Activated CD8-positive, alpha-beta T cell treated with anti-CD3 and anti-CD28 coated beads for 36 hours (primary cell): ENCODE measurements at regions not wholly inside any gene's neighbourhood (a gene's known extent, or its start where the extent isn't known, plus 50 kb on each side); places are given as distances from the start of the nearest gene placed in this dataset.

Experiments used
- ATAC-seq: fragments of 200-7000 bp; cut with Tn5 transposase; one replicate; pipeline ENCODE4 v1.10.0; 2021; ENCODE audit warnings: mild to moderate bottlenecking, moderate library complexity
- CTCF ChIA-PET: fragments of 350-600 bp; sonication (Branson Sonifier 250); formaldehyde crosslinking; loops from one replicate; lab custom pipeline; 2021; ENCODE audit warnings: antibody characterized with exemption; lab: Charles Lee
- POLR2A ChIA-PET: fragments of 350-600 bp; sonication (Branson Sonifier 250); formaldehyde crosslinking; loops from one replicate; lab custom pipeline; 2021; ENCODE audit warnings: antibody characterized with exemption; lab: Charles Lee
- DNase-seq: peaks from one replicate; pipeline ENCODE4 v3.0.0-alpha.2; 2020
- H3K27ac Mint-ChIP-seq: one replicate; pipeline ENCODE4 v1.8.0; 2021; ENCODE audit warnings: mild to moderate bottlenecking, mixed read lengths
- H3K27me3 Mint-ChIP-seq: one replicate; pipeline ENCODE4 v1.8.0; 2021; ENCODE audit warnings: mixed read lengths
- H3K36me3 Mint-ChIP-seq: one replicate; pipeline ENCODE4 v1.8.0; 2021; ENCODE audit warnings: low read depth, mixed read lengths
- H3K4me1 Mint-ChIP-seq: one replicate; pipeline ENCODE4 v1.8.0; 2021; ENCODE audit warnings: low read depth, mixed read lengths
- H3K4me3 Mint-ChIP-seq: one replicate; pipeline ENCODE4 v1.8.0; 2021; ENCODE audit warnings: mild to moderate bottlenecking, moderate library complexity, mixed read lengths
- H3K9me3 Mint-ChIP-seq: one replicate; pipeline ENCODE4 v1.8.0; 2021; ENCODE audit warnings: mixed read lengths
- CTCF ChIP-seq: fragments of 200-600 bp; IDR thresholded peaks from one replicate; pipeline ENCODE4 v1.8.0; 2022; ENCODE audit warnings: antibody characterized with exemption, mild to moderate bottlenecking
- intact Hi-C: fragments of 100-400 bp; cut with micrococcal nuclease; formaldehyde crosslinking; loops from one replicate; pipeline ENCODE4 v1.10.0; 2022

- no peak for DNase-seq
- no peak for ATAC-seq
- Mint-ChIP-seq H3K27me3 (no peaks in the 10 kb centered on the region), H3K27ac (no peak overlapping the region), H3K9me3 (peaks cover 17% of the 10 kb centered on the region), H3K36me3 (no peaks in the 10 kb centered on the region), H3K4me3 (no peak overlapping the region), H3K4me1 (no peaks in the 10 kb centered on the region)
- intact Hi-C loops, result no loop called here
- CTCF ChIA-PET, result interaction anchor here (1.0 kb wide), 1 partner anchor 235 kb away, joined by 3 read pairs; no protein-coding TSS in a partner anchor
- POLR2A ChIA-PET, result no interaction called here
- TF ChIP-seq CTCF, result no peak
Observed at GRCh38 chr14:104329793-104330192, 191.4 kb downstream of the KIF26A start.

- ChIA-PET POLR2A (no interaction called here), CTCF (interaction anchor here (1.3 to 2.1 kb wide), 2 partner anchors 10 to 232 kb away, joined by 3 to 5 read pairs; no protein-coding TSS in a partner anchor)
- DNase-seq, result no peak
- TF ChIP-seq CTCF, result no peak
- Mint-ChIP-seq H3K4me3 (no peak overlapping the region), H3K27ac (no peak overlapping the region), H3K36me3 (no peaks in the 10 kb centered on the region), H3K9me3 (peaks cover 17% of the 10 kb centered on the region), H3K4me1 (no peaks in the 10 kb centered on the region), H3K27me3 (no peaks in the 10 kb centered on the region)
- ATAC-seq, result no peak
- intact Hi-C loops, result no loop called here
Observed at GRCh38 chr14:104331871-104332605, 193.7 kb downstream of the KIF26A start.

- Mint-ChIP-seq H3K4me1 (no peaks in the 10 kb centered on the region), H3K27ac (no peak overlapping the region), H3K4me3 (no peak overlapping the region), H3K9me3 (peaks cover 17% of the 10 kb centered on the region), H3K27me3 (no peaks in the 10 kb centered on the region), H3K36me3 (no peaks in the 10 kb centered on the region)
- DNase-seq (no peak), ATAC-seq (no peak)
- TF ChIP-seq CTCF, result no peak
- CTCF ChIA-PET, result interaction anchor here (2.1 kb wide), 1 partner anchor 9 kb away, joined by 5 read pairs; no protein-coding TSS in a partner anchor
- intact Hi-C loops, result no loop called here
- POLR2A ChIA-PET, result no interaction called here
Observed at GRCh38 chr14:104332634-104333270, 194.4 kb downstream of the KIF26A start.

GRCh38 chr14:104333646-104334423, 195.4 kb downstream of the KIF26A start:
- CTCF ChIA-PET, result interaction anchor here (0.5 kb wide), 1 partner anchor 186 kb away, joined by 3 read pairs; no protein-coding TSS in a partner anchor
- POLR2A ChIA-PET, result no interaction called here
- ATAC-seq (no peak), DNase-seq (no peak)
- Mint-ChIP-seq H3K27ac (no peak overlapping the region), H3K36me3 (no peaks in the 10 kb centered on the region), H3K9me3 (peaks cover 26% of the 10 kb centered on the region), H3K4me1 (no peaks in the 10 kb centered on the region), H3K27me3 (no peaks in the 10 kb centered on the region), H3K4me3 (no peak overlapping the region)
- intact Hi-C loops, result no loop called here
- TF ChIP-seq CTCF, result no peak
